ENCODE measurements at regions not wholly inside any gene's neighbourhood (a gene's known extent, or its start where the extent isn't known, plus 50 kb on each side); places are given as distances from the start of the nearest gene placed in this dataset.
"Not testable (repeated sequence)": the region's sequence is repeated elsewhere in the genome, so short reads cannot be mapped to it uniquely, and the experiment has no call there.

GRCh38 chr14:41549821-41550607 is 56.7 kb upstream of the LRFN5 start:
- H3K4me1 Mint-ChIP-seq = no peaks in the 10 kb centered on the region
- H3K36me3 Mint-ChIP-seq = no peaks in the 10 kb centered on the region
- no peak for ATAC-seq (ENCODE audit: low read depth in 2 of 2)
- DNase-seq = no peak
- no peak overlapping the region for H3K4me3 Mint-ChIP-seq
- H3K9me3 Mint-ChIP-seq = peaks cover 0 to 2% (median 0%) of the 10 kb centered on the region in 7 donors
- no peak overlapping the region for H3K27ac Mint-ChIP-seq
- no peaks in the 10 kb centered on the region for H3K27me3 Mint-ChIP-seq

- Mint-ChIP-seq H3K27ac (no peak overlapping the region), H3K36me3 (no peaks in the 10 kb centered on the region), H3K9me3 (peaks cover 0 to 6% (median 0%) of the 10 kb centered on the region in 7 donors), H3K27me3 (no peaks in the 10 kb centered on the region), H3K4me1 (no peaks in the 10 kb centered on the region), H3K4me3 (no peak overlapping the region)
- ATAC-seq (ENCODE audit: low read depth in 2 of 2) = no peak
- no peak for DNase-seq
Observed at GRCh38 chr14:41549282-41549681, 57.4 kb upstream of the LRFN5 start.

- H3K9me3 Mint-ChIP-seq = peaks cover 0 to 6% (median 0%) of the 10 kb centered on the region in 7 donors
- no peak overlapping the region for H3K4me3 Mint-ChIP-seq
- DNase-seq (no peak), ATAC-seq (ENCODE audit: low read depth in 2 of 2) (no peak)
- no peaks in the 10 kb centered on the region for H3K36me3 Mint-ChIP-seq
- H3K4me1 Mint-ChIP-seq = no peaks in the 10 kb centered on the region
- no peaks in the 10 kb centered on the region for H3K27me3 Mint-ChIP-seq
- H3K27ac Mint-ChIP-seq = no peak overlapping the region
Observed at GRCh38 chr14:41548666-41549065, 58.0 kb upstream of the LRFN5 start.

- Mint-ChIP-seq H3K27ac (no peak overlapping the region), H3K4me3 (no peak overlapping the region), H3K4me1 (no peaks in the 10 kb centered on the region), H3K27me3 (no peaks in the 10 kb centered on the region), H3K9me3 (peaks cover 3 to 15% (median 12%) of the 10 kb centered on the region in 7 donors), H3K36me3 (no peaks in the 10 kb centered on the region)
- DNase-seq = no peak
- ATAC-seq (ENCODE audit: low read depth in 2 of 2) = no peak
Observed at GRCh38 chr14:41541333-41541732, 65.3 kb upstream of the LRFN5 start.

- no peaks in the 10 kb centered on the region for H3K36me3 Mint-ChIP-seq
Observed at GRCh38 chr14:41532255-41532654, 74.4 kb upstream of the LRFN5 start.

GRCh38 chr14:41521891-41522290 is 84.8 kb upstream of the LRFN5 start:
- Mint-ChIP-seq H3K4me3 (no peak overlapping the region), H3K4me1 (no peaks in the 10 kb centered on the region), H3K27ac (no peak overlapping the region), H3K36me3 (no peaks in the 10 kb centered on the region), H3K27me3 (no peaks in the 10 kb centered on the region), H3K9me3 (peaks cover 0 to 11% (median 4%) of the 10 kb centered on the region in 7 donors)
- ATAC-seq (ENCODE audit: low read depth in 2 of 2) = no peak
- DNase-seq = no peak

More at GRCh38 chr14:41532255-41532654, 74.4 kb upstream of the LRFN5 start:
- no peaks in the 10 kb centered on the region for H3K27me3 Mint-ChIP-seq
- no peak for DNase-seq
- H3K4me1 Mint-ChIP-seq = no peaks in the 10 kb centered on the region
- H3K9me3 Mint-ChIP-seq = peaks cover 0 to 4% (median 2%) of the 10 kb centered on the region in 7 donors
- H3K4me3 Mint-ChIP-seq = no peak overlapping the region
- no peak overlapping the region for H3K27ac Mint-ChIP-seq
- no peak for ATAC-seq (ENCODE audit: low read depth in 2 of 2)

- not testable (repeated sequence) for H3K27me3 Mint-ChIP-seq; H3K9me3 Mint-ChIP-seq; H3K27ac Mint-ChIP-seq; DNase-seq; ATAC-seq (ENCODE audit: low read depth in 2 of 2); H3K4me1 Mint-ChIP-seq; H3K36me3 Mint-ChIP-seq; H3K4me3 Mint-ChIP-seq
Observed at GRCh38 chr14:41518030-41518429, 88.6 kb upstream of the LRFN5 start.

GRCh38 chr14:41506552-41506951 is 100.1 kb upstream of the LRFN5 start:
- Mint-ChIP-seq H3K27me3 (no peaks in the 10 kb centered on the region), H3K9me3 (peaks cover 0 to 2% (median 0%) of the 10 kb centered on the region in 7 donors), H3K4me3 (no peak overlapping the region), H3K36me3 (no peaks in the 10 kb centered on the region), H3K27ac (no peak overlapping the region), H3K4me1 (no peaks in the 10 kb centered on the region)
- DNase-seq (no peak), ATAC-seq (ENCODE audit: low read depth in 2 of 2) (no peak)

- DNase-seq (no peak), ATAC-seq (ENCODE audit: low read depth in 2 of 2) (no peak)
- Mint-ChIP-seq H3K4me1 (no peaks in the 10 kb centered on the region), H3K9me3 (no peaks in the 10 kb centered on the region), H3K27me3 (no peaks in the 10 kb centered on the region), H3K27ac (no peak overlapping the region), H3K4me3 (no peak overlapping the region), H3K36me3 (no peaks in the 10 kb centered on the region)
Observed at GRCh38 chr14:41505491-41505890, 101.2 kb upstream of the LRFN5 start.

GRCh38 chr14:41498959-41499358 is 107.7 kb upstream of the LRFN5 start:
- Mint-ChIP-seq H3K4me1 (no peaks in the 10 kb centered on the region), H3K9me3 (peaks cover 0 to 3% (median 0%) of the 10 kb centered on the region in 7 donors), H3K27ac (no peak overlapping the region), H3K27me3 (no peaks in the 10 kb centered on the region), H3K4me3 (no peak overlapping the region), H3K36me3 (no peaks in the 10 kb centered on the region)
- ATAC-seq (ENCODE audit: low read depth in 2 of 2) (no peak), DNase-seq (no peak)

- DNase-seq = no peak
- H3K36me3 Mint-ChIP-seq = no peaks in the 10 kb centered on the region
- H3K27me3 Mint-ChIP-seq = no peaks in the 10 kb centered on the region
- no peak overlapping the region for H3K4me3 Mint-ChIP-seq
- peaks cover 0 to 5% (median 0%) of the 10 kb centered on the region in 7 donors for H3K9me3 Mint-ChIP-seq
- ATAC-seq (ENCODE audit: low read depth in 2 of 2) = no peak
- no peaks in the 10 kb centered on the region for H3K4me1 Mint-ChIP-seq
- H3K27ac Mint-ChIP-seq = no peak overlapping the region
Observed at GRCh38 chr14:41490323-41490722, 116.4 kb upstream of the LRFN5 start.

GRCh38 chr14:41489315-41489972 is 117.2 kb upstream of the LRFN5 start:
- ATAC-seq (ENCODE audit: low read depth in 2 of 2) (no peak), DNase-seq (no peak)
- H3K4me1 Mint-ChIP-seq = no peaks in the 10 kb centered on the region
- H3K27ac Mint-ChIP-seq = no peak overlapping the region
- H3K27me3 Mint-ChIP-seq = no peaks in the 10 kb centered on the region
- H3K9me3 Mint-ChIP-seq = peaks cover 0 to 5% (median 0%) of the 10 kb centered on the region in 7 donors
- H3K4me3 Mint-ChIP-seq = no peak overlapping the region
- no peaks in the 10 kb centered on the region for H3K36me3 Mint-ChIP-seq

GRCh38 chr14:41488401-41488800 is 118.3 kb upstream of the LRFN5 start:
- Mint-ChIP-seq H3K4me1 (no peaks in the 10 kb centered on the region), H3K27me3 (no peaks in the 10 kb centered on the region), H3K36me3 (no peaks in the 10 kb centered on the region), H3K27ac (no peak overlapping the region), H3K4me3 (no peak overlapping the region), H3K9me3 (peaks cover 0 to 4% (median 0%) of the 10 kb centered on the region in 7 donors)
- no peak for ATAC-seq (ENCODE audit: low read depth in 2 of 2)
- DNase-seq = no peak

- Mint-ChIP-seq H3K27ac (no peak overlapping the region), H3K4me1 (no peaks in the 10 kb centered on the region), H3K27me3 (no peaks in the 10 kb centered on the region), H3K9me3 (peaks cover 0 to 5% (median 0%) of the 10 kb centered on the region in 7 donors), H3K4me3 (no peak overlapping the region), H3K36me3 (no peaks in the 10 kb centered on the region)
- no peak for ATAC-seq (ENCODE audit: low read depth in 2 of 2)
- no peak for DNase-seq
Observed at GRCh38 chr14:41482861-41483260, 123.8 kb upstream of the LRFN5 start.
